ENCODE measurements at regions not wholly inside any gene's neighbourhood (a gene's known extent, or its start where the extent isn't known, plus 50 kb on each side); places are given as distances from the start of the nearest gene placed in this dataset.
"Not testable (repeated sequence)": the region's sequence is repeated elsewhere in the genome, so short reads cannot be mapped to it uniquely, and the experiment has no call there.

DNA sequence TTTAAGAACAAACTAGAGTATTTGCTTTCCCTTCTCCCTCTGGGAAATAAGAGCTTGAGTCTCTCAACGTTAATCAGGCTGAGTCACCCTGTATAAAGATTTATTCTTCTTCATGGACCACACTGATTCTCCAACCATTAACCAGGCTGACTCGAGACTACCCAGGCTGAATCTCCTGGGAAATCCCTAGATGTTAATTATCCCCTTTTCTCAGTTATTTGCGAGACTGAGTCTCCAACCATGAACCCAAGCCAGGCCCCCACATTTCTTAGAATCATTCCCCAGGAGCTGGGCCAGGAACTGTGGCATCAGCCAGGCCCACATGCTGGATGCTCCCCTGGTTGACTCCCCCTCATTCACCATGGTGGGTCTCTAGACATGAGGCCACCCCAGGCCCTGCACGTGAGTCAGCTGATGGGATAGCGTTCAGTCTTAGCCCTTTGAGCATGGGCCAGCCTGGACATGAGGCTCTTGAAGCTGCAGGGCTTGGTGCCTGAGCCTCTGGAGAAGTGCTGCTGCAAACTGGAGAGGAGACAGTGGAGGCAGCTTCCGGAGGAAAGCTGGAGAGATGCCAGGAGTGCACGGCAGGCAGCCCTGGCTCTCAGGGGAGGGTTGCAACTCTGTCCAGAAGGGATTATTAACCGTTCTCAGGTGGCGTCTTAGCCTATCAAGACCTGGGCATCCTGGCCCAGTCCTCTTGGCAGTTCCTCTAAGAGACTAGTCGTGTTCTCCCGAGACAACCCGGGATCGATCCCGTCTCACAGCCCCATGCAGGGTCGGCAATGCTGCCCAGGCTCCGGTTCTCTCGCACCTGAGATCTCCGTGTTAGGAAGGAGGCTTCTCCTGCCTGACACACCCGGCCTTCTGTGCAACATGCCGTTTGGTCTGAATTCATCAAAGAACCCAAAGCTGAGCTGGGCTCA is 296.6 kb downstream of the ADGRD1 start:
- DNase-seq (ENCODE audit: low read depth): no peak

DNA sequence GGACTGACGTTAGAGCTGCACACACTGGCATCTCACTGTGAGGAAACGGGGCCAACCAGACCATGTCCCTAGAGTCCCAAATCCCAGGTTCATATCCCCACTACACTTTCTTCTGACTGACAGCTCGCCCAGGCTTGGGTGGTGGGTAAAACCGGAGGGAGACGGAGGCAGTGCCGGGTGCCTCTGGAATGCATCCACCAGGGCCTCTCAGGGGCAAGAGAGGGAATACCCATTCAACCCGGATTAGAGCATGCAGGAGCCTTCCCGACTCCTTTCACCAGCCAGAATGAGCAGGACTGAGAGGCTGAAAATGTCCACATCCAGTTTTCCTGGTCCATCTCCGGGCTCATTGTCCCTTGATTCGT is 297.2 kb downstream of the ADGRD1 start:
- no peak for DNase-seq (ENCODE audit: low read depth)

DNA sequence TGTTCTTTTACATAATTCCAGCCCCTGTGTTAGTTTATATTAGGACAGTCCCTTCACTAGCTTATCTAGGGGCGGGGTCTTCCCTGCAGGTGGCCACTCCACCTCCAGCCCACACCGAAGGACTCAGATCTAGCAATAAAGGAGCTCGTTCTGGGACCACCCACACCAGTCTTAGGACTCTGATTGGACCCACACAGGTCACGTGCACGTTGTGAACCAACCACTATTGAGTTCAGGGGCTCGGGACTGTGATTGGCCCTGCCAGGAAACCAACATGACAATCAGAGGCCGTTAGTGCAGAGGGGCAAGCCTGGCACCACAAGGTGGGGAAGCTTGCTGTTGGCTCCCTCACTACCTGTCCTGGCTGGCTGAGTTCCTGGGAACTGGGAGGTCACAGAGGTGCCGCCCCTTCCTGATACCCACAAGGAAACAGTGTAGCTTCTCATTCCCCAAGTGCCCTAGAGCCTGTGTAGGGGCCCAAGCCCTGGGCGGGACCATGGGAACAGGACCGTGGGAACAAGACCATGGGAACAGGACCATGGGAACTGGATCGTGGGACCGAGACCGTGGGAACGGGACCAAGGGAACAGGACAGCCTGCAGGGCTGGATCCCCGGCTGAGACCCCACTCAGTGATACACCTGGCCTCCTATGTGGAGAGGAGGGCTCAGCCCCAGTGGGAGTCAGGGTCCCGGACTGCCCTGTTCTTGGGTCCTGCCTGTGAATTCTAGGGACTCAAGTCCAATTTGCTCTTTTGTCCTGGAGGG is 297.8 kb downstream of the ADGRD1 start:
- no peak for DNase-seq (ENCODE audit: low read depth)

DNA sequence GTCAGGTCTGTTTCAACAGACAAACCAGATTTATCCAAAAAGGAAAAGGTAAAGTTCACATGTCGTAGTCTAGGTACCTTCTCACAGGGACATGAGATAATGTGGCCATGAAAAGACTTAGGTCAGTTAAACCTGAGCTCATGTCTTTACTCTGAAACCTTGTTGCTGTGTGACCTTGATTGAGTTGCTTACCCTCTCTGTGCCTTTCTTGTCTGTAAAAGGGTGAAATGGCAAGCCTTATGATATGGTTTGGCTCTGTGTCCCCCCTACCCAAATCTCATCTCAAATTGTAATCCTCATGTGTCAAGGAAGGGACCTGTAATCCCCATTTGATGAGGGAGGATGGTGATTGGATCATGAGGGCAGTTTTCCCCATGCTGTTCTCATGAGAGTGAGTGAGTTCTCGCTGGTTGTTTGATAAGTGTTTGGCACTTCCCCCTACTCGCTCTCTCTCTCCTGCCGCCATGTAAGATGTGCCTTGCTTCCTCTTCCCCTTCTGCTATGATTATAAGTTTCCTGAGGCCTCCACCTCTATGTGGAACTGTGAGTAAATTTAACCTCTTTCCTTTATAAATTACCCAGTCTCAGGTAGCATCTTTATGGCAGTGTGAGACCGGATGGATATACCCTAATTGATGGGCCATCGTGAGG is 299.8 kb downstream of the ADGRD1 start:
- DNase-seq (ENCODE audit: low read depth): no peak

DNA sequence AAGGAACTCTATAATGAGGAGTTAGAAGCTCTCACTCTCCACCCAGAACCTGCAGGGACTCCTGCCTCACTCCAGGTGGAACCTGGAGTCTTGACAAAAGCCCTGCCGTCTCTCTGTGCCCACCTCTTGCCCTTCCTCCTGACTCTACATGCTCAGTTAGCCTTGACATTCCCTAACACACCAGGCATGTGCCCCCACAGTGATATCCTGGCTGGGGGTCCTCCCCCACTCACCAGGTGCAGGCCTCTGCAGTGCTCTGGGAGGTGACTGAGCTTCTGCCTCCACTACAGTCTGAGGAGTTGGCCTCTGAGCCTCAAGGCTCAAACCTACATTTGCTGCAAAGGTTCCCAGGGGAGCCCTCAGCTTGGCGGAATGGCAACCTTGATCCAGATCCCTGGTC is 300.7 kb downstream of the ADGRD1 start:
- no peak for DNase-seq (ENCODE audit: low read depth)

DNA sequence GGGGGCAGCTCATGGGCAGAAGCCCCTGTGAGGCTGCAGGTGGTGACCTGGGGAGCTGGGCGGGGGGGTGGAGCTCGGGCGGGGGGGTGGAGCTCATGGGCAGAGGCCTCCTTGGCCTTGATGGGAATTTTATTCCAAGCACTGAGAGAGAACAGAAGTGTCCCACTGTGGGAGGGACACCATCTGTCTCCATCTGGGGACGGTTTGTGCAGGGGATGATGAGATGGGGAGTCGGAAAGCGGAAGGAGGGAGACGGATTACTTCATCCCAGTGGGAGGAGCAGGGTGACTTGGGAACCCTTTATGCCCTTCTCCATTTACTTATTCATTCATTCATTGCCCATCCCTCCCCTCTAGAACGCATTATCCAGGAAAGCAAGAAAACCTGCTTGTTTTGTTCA is 304.7 kb downstream of the ADGRD1 start:
- no peak for DNase-seq (ENCODE audit: low read depth)

DNA sequence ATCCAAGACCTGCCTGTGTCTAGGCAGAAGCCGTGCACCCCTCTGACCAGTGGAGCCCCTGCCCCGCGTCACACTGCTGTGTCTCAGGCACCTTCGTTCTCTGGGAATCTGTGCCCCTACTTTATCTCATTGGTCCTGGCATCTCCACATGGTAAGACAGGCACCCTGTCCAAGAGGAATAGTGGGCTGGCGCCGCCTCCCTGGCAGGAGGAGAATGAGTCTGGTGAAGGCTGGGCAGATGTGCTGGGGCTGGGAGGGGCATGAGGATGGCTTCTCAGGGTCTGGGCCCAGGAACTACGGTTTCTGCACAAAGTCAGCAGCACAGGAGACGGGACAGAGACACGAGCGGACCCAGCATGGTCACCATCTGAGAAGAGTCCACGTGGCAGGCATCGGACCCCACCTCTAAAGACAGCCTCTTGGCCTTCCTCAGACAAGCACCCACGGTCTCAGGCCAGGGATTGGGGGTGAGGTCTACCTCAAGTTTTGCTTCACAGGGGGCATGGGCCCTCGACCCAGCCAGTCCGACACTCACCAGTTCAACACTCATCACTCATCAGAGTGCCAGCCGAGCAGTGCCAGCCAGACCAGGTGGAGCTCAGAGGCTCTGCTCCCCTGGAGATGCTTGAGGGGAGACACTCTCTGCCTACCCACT is 306.7 kb downstream of the ADGRD1 start:
- no peak for DNase-seq (ENCODE audit: low read depth)

DNA sequence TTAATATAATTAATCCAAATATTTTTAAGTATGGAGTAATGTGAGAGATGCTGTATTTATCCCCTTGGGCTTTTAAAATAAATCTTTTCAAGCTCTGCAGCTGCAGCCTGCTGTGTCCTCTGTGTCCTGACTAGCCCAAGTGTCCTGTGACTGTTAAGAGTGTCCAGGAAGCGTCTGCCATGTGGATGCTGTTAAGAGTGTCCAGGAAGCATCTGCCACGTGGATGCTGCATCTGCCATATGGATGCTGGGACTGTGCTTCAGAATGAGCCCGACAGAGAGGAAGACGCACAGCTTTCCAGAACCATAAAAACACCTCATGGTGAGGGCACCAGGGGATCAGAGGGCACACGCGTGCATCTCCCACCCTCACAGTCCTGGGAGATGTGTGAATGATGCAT is 307.2 kb downstream of the ADGRD1 start:
- DNase-seq (ENCODE audit: low read depth): no peak

DNA sequence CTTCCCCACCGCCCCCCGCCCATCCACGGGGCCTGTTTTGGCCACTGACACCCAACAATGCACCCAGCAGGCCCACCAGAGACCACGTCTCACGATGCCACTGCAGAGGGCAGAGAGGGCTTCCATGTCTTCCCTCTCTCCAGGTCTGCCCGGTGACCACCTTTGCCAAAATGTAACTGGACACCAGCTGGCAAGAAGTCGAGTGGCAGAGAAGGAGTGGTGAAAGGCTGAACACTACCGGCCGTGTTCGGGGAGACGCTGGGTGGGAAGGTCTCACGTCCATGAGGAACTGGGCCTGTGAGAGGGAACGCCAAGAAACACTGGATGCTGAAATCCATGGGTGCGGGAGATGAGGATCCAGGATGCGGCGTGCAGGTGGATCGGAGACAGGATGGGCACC is 308.2 kb downstream of the ADGRD1 start:
- no peak for DNase-seq (ENCODE audit: low read depth)

DNA sequence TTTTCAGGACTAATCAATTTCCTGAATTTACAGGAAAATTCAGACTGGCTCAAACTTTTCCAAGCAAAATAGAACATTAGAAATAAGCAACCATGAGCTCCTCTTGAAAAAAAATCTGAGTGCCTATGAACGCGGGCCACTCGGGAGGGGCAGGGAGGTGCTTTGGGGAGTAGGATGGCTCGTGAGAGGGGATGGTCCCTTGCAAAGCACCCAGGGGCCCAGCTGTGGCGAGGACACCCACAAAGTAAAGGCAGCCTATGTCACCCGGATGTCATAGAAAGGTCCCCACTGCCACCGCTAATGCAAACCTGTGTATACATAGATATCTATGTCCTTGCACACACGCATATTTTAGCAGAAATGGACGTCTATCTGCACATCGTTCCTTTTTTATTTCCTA is 309.9 kb downstream of the ADGRD1 start:
- no peak for DNase-seq (ENCODE audit: low read depth)

DNA sequence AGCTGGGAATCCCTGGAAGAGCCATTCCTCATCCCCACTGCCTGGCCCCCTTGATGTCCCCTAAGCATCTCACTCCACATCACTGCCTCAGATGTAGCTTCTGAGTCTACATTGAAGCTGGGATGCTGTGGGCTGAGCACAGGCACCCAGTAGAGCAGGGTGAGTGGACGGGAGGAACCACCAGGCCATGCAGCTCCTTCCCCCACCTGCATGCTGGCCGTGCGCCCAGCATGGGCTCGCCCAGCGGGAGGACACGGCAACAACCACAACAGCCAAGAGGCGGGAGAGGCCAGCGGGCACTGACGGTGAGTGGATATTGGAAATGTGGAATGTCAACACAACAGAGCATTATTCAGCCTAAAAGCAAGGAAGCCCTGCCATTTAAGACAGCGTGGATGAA is 310.9 kb downstream of the ADGRD1 start:
- DNase-seq (ENCODE audit: low read depth): no peak

DNA sequence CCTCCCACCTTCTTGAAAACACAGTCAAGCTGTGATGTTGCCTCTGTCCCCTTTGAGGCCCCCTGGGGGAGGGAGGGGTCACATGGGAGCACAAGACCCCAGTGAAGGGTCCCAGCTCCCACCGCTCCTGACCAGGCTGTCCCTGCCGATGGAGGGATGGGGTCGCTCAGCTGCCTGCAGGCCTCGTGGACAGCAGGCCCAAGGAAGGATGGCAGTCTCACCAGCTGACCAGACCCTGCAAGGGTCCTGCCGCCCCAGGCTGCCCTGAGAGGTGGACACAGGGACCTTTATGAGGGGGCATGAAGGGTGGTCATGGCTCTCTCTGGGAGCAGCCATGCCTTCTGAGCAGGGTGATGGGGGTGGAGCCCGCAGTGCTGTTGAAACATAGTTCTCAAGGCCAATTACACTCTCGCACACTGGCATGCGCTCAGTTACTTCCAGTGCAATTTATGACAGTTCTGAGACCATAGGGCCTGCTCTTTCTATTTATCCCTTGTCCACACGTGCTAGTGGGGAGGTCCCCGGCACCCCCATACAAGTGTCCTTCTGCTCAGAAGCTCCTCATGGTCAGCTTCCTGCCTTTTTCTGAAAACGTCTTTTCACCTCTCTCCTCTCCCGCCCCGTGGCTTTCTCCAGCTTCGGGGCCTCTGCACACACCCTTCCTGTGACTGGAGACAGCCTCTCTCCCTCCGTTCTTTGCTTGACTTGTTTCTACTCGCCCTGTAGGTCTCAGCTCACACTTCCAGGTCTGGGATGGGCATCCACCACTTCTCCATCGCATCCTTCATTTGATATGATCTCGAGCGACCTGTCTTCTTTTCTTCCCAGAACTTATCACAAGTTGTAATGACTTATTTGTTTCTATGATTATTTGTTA is 313.1 kb downstream of the ADGRD1 start:
- DNase-seq (ENCODE audit: low read depth): no peak

DNA sequence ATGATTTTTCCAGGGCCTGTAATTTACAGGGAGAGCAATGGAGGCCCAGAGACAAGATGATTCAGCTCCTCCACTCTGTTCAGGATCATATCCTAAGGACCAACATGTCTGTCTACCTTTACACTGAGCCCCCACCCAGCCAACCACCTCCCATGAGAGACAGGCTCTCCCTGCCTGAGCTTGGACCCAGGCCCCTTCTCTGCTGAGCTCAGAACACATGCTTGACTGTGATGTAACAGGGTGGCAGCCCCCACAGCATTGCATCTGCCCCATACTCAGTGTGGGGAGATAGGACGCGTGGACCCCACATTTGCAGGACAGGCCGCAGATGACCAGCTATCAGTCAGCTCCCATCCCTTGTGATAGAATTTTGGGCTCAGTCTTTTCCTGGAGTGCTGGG is 313.9 kb downstream of the ADGRD1 start:
- no peak for DNase-seq (ENCODE audit: low read depth)

DNA sequence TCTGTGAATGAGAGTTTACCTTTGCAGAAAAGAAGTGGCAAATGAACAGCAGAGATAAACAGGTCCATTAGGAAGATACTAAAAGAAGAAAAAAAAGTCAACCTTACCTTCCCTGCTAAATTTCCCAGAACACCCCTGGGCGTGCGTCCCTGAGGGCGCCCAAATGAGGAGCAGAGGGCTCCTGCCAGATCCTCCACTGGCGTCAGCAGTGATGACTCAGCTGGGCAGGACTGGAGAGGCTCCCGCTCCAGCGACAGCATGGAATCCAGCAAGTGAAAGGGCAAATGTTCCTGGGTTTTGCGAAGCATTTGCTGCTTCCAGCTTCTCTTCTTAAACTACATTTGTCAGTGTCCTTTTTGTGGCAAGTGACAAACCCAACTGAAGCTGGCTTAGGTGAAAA is 314.4 kb downstream of the ADGRD1 start:
- not testable (repeated sequence) for DNase-seq (ENCODE audit: low read depth)

DNA sequence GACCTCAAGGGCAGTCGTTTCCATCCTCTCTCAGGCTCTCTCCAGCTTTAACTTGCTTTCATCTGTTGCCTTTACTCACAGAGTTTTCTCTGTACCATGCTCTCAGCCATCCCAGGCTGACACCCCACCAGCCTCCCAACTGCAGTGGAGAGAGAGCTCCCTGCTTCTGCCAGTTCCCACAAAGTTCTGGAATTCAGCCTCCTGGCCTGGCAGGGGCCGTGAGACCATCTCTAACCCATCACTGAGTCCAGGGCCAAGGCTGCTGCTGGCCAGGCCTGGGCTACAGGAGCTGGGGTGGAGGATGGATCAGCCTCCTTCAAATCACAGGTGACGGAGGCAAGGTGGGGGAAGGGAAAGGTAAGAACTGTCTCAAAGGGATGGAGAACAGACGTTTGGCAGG is 314.9 kb downstream of the ADGRD1 start:
- DNase-seq (ENCODE audit: low read depth): not testable (repeated sequence)

DNA sequence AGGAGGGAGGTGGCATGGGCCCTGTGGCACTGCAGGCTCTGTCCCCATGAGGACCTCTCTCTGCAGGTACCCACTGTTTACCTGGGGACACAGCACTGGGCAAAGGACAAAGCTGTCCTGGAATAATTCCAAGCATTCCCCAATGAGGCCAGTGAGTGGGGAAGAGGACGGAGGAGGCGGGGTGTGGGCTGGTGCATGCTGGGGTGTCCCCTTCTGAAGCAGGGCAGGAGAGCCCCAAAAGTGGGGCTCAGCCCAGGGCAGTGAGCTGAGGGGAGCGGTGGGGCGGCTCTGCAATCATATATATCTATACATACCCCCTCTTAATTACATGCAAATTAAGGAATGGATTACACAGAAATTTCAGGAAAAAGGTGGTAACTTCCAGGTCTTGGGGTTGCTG is 315.8 kb downstream of the ADGRD1 start:
- no peak for DNase-seq (ENCODE audit: low read depth)

DNA sequence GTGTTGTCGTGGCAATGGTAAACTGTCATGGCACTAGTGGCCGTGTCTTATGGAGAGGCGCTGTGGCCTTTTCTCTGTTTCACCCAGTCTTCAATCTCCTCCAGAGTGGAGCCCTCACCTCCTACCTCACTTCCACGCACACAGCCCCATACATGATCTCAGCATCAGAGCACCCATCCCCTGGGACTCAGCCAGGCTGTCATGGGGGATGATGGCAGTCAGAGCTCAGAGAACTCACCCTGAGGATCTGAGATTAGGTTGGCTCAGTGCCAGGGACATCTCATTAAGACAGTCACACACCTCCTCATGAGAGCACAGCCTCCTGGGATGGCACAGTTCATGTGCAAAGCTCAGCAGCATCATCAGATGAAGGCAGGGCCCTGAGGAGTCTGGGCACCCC is 316.3 kb downstream of the ADGRD1 start:
- DNase-seq (ENCODE audit: low read depth): not testable (repeated sequence)

DNA sequence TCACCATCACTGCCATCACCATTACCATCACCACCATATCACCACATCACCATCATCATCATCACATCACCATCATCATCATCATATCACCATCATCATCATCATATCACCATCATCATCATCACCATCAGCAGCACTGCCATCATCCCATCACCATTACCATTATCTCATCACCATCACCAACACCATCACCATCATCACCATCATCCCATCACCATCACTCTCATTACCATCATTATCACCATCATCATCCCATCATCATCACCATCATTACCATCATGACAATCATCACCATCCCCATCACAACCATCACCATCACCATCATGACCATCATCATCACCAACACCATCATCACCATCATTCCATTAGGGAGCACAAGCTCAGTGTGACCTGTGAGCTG is 318.0 kb downstream of the ADGRD1 start:
- no peak for DNase-seq (ENCODE audit: low read depth)

DNA sequence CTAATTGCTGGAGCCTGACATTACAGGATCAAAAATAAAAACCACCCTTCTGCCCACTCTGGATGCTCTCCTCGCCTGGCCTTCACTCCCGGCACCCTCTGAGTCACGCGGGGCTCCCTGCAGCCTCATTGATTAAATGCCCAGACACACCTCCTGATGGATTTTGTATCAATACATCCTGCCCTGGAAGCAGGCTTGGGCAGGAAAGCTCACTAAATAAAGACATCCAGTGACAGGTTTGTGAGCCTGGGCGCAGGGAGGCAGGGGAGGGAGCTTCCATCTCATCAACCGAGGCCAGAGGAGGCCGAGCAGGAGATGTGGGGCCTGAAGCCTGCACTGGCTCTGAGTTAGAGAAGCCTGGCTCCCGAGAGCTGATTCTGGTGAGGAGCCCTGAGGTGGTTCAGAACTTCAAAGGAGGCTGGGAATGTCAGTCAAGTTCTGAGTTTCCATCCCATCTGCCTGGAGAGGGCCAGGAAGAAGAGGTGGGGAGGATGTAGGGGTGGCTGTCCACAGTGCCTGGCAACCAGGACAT is 318.6 kb downstream of the ADGRD1 start:
- not testable (repeated sequence) for DNase-seq (ENCODE audit: low read depth)

DNA sequence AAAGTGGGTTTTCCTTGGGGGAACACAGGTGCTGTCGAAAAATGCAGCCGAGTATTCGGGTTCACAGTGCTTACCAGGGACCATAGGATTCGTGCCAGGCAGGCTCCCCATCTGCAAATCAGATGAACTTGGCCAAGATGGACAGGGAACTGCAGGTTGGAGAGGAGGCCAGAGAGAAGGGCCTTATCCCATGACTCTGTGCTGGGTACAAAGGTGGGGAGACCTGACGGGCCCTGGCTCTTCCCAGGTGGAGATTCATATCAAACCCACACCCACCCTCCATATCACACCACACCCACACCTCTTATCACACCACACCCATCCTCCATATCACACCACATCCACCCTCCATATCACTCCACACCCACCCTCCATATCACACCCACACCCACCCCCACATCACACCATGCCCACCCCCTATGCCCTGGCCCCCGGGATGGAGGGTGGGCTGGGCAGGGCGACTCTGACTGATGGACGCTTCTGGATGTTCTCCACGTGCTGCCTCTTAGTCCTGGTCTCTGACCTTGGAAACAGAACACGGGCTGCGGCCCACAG is 319.7 kb downstream of the ADGRD1 start:
- no peak for DNase-seq (ENCODE audit: low read depth)

DNA sequence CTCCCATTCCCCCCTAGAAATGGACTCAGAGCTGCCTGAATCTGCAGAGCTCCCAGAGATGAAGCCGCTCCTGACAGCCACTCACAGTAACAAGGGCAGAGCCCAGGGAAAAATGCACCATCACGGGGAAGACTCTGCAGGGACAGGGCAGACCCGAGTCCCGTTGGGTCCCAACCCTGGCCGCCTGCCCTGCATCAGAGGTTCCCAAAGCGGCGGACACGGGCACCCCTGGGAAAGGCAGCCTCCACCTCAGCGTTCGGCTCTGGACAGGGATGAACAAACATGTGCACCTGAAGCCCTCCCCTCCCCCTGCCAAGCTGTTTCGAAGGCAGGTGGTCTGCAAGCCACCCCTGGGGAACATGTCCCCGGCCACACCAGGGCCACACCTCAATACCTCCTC is 320.4 kb downstream of the ADGRD1 start:
- no peak for DNase-seq (ENCODE audit: low read depth)
